Middle frontal gyrus (tissue), 1 donor: ENCODE measurements at regions not wholly inside any gene's neighbourhood (a gene's known extent, or its start where the extent isn't known, plus 50 kb on each side); places are given as distances from the start of the nearest gene placed in this dataset.

ENCODE experiments used
- DNase-seq: peaks from one replicate; pipeline ENCODE4 v3.0.0-alpha.2; 2015; ENCODE audit warnings: low spot score; ENCODE audit errors: extremely low spot score

DNA sequence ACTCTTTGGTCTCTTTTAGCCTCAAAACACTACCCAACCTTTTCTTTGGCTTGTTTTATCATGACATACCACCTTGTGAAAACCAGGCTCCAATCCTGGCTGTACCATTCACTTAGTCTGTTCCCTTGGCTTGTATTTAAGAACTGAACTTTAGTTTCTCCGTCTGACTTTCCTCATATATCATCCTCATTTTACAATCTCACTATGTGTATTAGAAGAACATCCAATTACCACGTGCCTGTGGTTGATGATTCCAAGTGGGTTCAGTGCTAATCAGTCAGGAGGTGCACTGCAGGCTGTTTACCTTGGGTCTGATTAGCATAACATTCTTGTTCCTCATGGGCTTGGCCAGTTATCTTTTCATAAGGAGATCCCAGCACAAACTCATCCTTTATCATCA lies 144.8 kb upstream of the KLF14 start:
- no peak for DNase-seq

DNA sequence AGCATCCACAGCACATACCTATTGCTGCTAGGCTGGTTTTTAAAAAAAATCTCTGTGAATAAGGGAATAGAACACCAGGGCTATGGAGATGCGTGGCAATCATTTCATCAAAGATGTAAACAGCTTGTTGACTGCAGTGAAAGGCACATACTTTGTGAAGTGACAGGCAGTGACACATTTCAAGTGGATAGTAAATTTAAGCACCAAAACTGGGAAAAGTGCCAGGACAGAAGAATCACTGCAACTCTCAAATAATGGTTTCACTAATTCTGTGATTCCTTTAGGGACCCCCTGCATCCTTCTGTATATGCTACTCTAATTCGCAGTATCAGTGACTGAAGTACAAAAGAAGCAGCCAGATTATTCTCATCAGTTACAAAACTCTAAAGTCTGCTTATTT lies 145.2 kb upstream of the KLF14 start:
- no peak for DNase-seq

- no peak for DNase-seq
Observed at GRCh38 chr7:130880668-130881067, 146.7 kb upstream of the KLF14 start.

DNA sequence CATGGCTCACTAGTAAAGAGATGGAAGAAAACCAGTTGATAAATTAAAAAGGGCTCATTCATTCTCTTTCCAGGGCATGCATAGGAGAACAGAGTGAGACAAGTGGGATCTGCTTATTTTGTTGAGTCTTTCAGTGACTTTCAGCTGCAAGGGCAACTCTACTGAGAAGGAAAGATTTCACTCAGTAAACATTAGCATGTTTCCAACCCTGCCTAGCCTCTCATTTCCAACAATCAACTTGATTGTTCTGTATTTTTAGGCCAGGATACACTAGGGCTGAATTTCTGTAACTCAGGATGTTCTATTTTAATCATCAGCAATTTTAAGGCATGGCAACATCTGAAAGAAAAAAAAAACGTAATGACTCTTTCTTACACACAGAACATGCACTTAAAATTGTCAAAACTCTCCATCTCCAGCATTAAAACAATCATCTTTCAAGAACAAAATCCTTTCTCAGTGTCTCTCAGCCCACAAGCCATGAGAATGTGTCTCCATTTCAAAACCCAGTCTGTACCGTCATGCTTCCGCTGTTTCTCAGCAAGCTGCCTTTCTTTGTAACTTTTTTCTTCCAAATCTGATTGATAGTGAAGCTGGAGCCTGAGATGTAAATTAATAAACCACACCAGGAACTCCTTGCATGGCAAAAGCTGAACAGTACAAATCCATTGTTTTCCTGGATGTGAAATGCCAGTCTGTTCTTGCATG lies 147.2 kb upstream of the KLF14 start:
- DNase-seq: no peak

DNA sequence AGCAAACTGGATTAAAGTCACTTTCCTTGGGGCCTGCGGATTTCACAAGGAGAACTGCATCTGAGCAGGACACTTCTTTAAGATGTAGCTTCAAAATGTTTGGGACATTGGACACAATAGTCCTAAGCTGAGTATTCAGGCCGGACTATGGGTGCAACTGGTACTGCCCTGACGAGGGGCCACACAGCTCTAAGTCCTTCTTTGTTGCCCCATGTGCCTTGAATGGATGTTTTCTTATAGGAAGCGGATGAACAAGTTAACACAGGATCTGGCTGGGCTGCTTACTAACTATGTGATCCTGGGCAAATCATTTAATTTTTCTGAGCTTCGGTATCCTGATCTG lies 147.8 kb upstream of the KLF14 start:
- DNase-seq: no peak

GRCh38 chr7:130882396-130882795 lies 148.4 kb upstream of the KLF14 start:
- DNase-seq: no peak

DNA sequence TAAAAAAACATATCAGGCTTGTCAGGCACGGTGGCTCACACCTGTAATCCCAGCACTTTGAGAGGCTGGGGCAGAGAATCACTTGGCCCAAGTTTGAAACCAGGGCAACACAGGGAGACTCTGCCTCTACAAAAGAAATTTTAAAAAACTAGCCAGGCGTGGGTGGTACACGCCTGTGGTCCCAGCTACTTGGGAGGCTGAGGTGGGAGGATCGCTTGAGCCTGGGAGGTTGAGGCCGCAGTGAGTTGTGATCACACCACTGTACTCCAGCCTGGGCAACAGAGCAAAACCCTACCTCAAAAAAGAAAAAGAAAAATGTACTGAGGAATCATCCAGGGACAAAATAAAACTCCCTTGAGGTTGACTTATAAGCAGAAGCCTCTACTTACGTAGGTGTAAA lies 149.9 kb upstream of the KLF14 start:
- DNase-seq: no peak

DNA sequence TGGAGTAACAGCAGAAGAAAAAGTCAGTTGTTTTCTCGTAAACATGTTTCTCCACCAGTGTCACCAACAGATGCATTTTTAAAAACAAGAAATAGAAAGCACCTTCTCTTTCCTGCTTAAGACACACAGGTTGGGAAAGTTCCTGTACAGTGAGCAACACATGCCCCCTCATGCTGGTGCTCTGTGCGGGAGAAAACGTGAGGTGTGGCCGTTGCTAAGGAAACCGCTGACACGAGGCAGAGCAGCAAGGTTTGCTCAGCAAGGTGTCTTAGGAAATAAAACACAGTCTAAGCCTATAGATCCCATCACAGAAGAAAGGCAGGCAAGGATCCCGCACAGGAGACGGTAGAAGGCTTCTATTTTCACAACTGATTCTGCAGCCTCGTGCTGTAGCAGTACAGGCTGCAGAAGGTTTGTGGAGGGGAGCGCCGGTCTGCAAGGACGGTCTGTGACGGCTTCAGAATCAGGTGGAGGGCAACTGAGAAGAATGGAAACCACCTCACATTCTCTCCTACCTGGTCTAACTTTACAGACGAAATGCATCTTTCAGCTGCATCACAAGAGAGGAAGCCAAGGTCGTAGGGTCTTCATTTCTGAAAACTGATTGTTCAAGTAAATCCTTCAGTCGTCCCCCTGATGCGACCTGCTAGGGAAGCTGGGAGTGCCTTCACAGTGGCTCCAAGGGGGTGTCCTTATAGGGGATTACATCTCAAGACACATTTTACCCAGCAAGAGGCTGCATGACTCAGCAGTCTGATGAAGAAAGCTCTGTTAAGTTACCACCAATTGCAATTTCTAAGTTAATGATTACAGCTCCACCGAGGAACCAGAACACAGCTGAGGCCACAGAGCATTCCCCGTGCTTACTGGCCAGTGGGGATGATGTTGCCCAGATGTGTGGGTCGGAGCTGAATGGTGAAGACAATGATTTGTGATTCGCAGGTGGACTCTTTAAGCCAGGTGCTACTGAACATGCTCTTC lies 150.7 kb upstream of the KLF14 start:
- no peak for DNase-seq

- no peak for DNase-seq
Observed at GRCh38 chr7:130886438-130887135, 152.6 kb upstream of the KLF14 start.

GRCh38 chr7:130887182-130887956 lies 153.4 kb upstream of the KLF14 start:
- DNase-seq: no peak

GRCh38 chr7:130887957-130888371 lies 154.0 kb upstream of the KLF14 start:
- DNase-seq: no peak

DNA sequence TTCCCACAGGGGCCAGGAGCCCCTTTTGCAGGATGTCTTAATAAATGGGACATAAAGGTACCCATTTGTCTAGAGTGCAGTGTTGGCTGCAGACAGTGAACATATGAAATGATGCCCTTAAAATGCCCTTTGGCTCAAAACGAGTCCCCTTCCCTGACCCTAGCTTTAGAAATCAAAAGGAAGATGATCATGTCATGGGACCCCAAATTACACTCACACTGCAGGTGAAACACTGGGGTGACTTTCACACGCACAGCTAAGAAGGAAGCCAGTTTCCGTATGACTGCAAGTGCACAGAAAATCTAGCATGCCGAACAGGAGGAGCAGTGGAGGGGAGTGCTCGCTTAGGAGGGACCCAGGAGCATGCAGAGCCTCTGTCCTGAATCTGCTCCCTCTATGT lies 154.5 kb upstream of the KLF14 start:
- no peak for DNase-seq

DNA sequence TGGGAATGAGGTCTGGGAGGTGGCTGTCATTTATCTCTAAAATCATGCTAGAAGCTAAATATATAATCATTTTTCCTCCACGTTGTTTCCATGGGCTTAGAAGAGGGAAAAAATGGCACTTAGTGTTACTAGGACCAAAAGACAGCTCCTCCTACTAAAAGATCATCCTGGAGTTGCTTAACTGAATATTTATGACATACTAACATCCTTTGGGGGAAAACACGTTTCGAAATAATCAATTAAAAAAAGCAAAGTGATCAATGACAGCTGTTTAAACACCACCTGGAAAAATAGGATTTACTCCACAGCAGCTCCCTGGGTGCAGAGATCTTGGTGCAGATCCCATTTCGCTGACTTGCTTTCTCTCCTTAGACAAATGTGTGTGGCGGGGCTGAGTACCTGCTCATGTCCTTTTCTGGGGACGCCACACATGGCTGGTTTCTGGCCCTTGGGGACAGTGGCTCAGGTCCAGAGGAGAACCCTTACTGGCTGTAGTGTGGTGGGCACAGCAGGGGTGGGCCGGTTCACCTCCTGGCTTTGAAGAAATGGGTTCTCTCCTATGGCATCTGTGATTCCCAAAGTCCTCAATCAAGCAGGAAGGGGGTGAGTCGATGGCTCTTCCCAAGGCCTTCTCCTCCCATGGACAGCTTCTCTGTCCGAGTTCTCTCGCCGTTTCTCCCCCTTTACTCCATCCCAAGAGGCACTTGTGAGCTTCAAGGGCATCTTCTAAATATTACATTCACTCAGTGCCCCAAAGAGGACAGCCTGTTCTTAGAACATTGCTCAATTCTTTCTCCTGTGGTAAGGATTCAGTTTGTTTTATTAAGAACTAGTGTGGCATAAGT lies 156.4 kb upstream of the KLF14 start:
- DNase-seq: no peak

DNA sequence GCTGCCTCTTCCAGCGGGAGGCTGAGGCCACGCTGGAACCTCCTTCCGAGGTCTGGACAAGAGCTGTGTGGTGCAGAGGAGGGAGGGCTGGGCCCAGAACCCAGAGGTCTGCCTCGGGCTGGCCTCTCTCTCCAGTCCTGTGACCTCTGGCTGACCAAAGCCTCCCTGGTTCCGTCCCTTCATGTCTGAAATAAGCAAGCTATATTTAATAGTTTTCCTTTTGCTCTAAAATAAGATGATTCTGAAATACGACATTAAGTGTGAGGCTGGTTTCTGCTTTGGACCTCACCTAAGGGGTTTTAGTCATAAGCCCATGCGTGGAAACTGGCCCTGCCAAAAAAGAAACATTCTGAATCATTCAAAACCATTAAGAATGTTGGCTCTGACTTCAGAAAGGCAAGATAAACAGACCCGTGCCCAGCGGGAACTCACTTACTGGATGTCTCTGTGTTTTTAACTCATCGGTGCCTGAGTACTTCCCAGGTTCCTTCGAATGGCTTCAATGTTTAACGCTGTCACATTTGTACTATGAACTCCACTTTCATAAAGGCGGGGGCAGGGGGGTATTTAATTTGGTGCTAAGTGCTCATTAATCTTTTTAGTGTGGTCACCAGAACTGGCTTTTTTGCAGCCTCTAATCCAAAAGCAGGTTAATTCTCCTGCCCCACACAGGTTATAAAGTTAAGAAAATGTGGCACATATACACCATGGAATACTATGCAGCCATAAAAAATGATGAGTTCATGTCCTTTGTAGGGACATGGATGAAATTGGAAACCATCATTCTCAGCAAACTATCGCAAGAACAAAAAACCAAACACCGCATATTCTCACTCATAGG lies 157.5 kb upstream of the KLF14 start:
- no peak for DNase-seq

DNA sequence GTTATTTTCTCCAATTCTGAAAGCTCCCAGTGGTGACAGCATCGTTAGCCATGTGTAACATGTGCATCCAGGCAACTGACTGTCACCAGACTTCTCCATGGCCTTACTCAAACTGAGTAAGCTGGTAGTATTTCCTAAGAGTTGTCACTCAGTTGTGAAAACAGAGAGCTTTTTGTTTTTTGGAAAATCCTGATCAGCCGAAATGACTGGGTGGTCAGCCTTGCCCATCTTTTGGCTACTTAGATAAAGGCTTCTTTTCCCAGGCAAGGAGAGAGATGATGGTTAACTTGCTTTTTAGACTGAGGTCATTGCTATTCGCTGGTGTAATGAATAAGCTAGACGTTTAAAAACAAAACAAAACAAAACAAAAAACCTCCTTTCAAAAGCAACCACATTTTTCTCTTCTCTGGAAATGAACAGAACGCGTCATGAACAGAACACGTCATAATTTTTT lies 159.5 kb upstream of the KLF14 start:
- DNase-seq: no peak

- no peak for DNase-seq
Observed at GRCh38 chr7:130894146-130894908, 160.3 kb upstream of the KLF14 start.

- no peak for DNase-seq
Observed at GRCh38 chr7:130894909-130895750, 161.1 kb upstream of the KLF14 start.
